PFSK-1 (cell line): ENCODE measurements at regions not wholly inside any gene's neighbourhood (a gene's known extent, or its start where the extent isn't known, plus 50 kb on each side); places are given as distances from the start of the nearest gene placed in this dataset.

ENCODE experiments used
- FOXP2 ChIP-seq: optimal IDR thresholded peaks from 2 replicates; pipeline ENCODE3; 2011; ENCODE audit warnings: borderline replicate concordance, control low read depth, inconsistent platforms; ENCODE audit not compliant: insufficient read depth; ENCODE audit errors: extremely low read length, extremely low read depth
- POLR2AphosphoS5 ChIP-seq: IDR thresholded peaks from 2 replicates; pipeline ENCODE4 v1.6.1; 2012; ENCODE audit warnings: low read depth, mild to moderate bottlenecking, control low read depth, low read length, moderate library complexity
- SIN3A ChIP-seq: IDR thresholded peaks from 2 replicates; pipeline ENCODE4 v1.6.1; 2012; ENCODE audit warnings: mild to moderate bottlenecking, low read length, moderate library complexity, borderline replicate concordance; ENCODE audit not compliant: insufficient read depth
- TAF1 ChIP-seq: IDR thresholded peaks from 2 replicates; pipeline ENCODE4 v1.6.1; 2012; ENCODE audit warnings: low read length, control low read depth, borderline replicate concordance; ENCODE audit not compliant: insufficient read depth
- TF ChIP-seq, protein P1 (sequence below), 2 experiments: IDR thresholded peaks; 2 replicates each; pipeline versions ENCODE4 v1.6.1 to v1.8.0; 2011 to 2012; ENCODE audit warnings: low read depth in 2 of 2, low read length in 2 of 2, control low read depth in 1 of 2, inconsistent platforms in 1 of 2, mild to moderate bottlenecking in 1 of 2, moderate library complexity in 1 of 2; ENCODE audit not compliant: insufficient read depth in 1 of 2

DNA sequence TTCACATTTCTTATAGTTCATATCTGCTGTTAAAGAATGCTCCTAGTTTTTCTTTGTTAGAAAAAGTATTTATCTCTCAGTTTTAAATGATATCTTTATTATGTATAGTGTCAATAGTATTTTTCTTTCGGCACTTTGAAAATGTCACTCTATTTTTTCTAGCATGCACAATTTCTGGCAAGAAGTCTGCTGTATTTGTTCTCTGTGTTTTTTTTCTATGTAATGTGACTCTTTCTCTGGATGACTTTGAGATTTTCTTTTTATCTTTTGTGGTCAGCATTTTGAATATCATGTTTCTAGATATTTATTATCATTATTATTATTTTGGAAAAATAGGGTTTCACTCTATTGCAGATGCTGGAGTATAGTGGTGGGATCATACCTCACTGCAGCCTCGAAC lies 285.2 kb downstream of the PTGER3 start:
- no peak for TF ChIP-seq POLR2AphosphoS5
- no peak for TF ChIP-seq TAF1
- TF ChIP-seq FOXP2: no peak
- TF ChIP-seq, protein P1, sequence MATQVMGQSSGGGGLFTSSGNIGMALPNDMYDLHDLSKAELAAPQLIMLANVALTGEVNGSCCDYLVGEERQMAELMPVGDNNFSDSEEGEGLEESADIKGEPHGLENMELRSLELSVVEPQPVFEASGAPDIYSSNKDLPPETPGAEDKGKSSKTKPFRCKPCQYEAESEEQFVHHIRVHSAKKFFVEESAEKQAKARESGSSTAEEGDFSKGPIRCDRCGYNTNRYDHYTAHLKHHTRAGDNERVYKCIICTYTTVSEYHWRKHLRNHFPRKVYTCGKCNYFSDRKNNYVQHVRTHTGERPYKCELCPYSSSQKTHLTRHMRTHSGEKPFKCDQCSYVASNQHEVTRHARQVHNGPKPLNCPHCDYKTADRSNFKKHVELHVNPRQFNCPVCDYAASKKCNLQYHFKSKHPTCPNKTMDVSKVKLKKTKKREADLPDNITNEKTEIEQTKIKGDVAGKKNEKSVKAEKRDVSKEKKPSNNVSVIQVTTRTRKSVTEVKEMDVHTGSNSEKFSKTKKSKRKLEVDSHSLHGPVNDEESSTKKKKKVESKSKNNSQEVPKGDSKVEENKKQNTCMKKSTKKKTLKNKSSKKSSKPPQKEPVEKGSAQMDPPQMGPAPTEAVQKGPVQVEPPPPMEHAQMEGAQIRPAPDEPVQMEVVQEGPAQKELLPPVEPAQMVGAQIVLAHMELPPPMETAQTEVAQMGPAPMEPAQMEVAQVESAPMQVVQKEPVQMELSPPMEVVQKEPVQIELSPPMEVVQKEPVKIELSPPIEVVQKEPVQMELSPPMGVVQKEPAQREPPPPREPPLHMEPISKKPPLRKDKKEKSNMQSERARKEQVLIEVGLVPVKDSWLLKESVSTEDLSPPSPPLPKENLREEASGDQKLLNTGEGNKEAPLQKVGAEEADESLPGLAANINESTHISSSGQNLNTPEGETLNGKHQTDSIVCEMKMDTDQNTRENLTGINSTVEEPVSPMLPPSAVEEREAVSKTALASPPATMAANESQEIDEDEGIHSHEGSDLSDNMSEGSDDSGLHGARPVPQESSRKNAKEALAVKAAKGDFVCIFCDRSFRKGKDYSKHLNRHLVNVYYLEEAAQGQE (IDR thresholded peaks at IDR 0.05; ENCODE audit: insufficient read depth in 1 of 2, low read depth in 2 of 2, low read length in 2 of 2): no peak
- no peak for TF ChIP-seq SIN3A

DNA sequence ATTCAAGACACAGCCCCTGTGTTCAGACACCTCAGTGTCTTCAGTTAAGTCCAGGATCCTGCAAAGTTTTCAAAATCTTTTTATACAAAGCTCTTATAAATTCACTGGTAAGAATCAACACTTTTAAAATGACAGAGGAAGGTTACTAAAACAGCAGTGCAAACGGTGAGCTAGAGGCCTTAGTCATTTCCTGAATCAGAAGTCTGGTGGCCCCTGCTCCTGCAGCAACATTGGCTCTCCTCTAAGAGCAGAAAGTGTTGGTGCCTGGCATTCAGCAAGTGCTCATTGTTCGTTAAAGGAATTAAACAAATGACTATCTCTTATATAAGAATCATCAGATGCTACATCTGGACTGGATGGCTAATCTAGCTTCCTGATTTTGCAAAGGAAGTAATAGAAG lies 282.9 kb downstream of the PTGER3 start:
- TF ChIP-seq FOXP2 (no peak), TAF1 (no peak), POLR2AphosphoS5 (no peak), SIN3A (no peak)
- TF ChIP-seq, protein P1 (IDR thresholded peaks at IDR 0.05; ENCODE audit: insufficient read depth in 1 of 2, low read depth in 2 of 2, low read length in 2 of 2): no peak

GRCh38 chr1:70767377-70767776 lies 280.2 kb downstream of the PTGER3 start:
- no peak for TF ChIP-seq TAF1
- TF ChIP-seq POLR2AphosphoS5: no peak
- TF ChIP-seq FOXP2: no peak
- TF ChIP-seq SIN3A: no peak
- TF ChIP-seq, protein P1 (IDR thresholded peaks at IDR 0.05; ENCODE audit: insufficient read depth in 1 of 2, low read depth in 2 of 2, low read length in 2 of 2): no peak

GRCh38 chr1:70768216-70768615 lies 279.4 kb downstream of the PTGER3 start:
- TF ChIP-seq FOXP2 (no peak), SIN3A (no peak), POLR2AphosphoS5 (no peak), TAF1 (no peak)
- TF ChIP-seq, protein P1 (IDR thresholded peaks at IDR 0.05; ENCODE audit: insufficient read depth in 1 of 2, low read depth in 2 of 2, low read length in 2 of 2): no peak
